ENCODE measurements at regions not wholly inside any gene's neighbourhood (a gene's known extent, or its start where the extent isn't known, plus 50 kb on each side); places are given as distances from the start of the nearest gene placed in this dataset.
A peak's percentile ranks its signal among the peaks of the same experiment; 100 is the strongest.

DNA sequence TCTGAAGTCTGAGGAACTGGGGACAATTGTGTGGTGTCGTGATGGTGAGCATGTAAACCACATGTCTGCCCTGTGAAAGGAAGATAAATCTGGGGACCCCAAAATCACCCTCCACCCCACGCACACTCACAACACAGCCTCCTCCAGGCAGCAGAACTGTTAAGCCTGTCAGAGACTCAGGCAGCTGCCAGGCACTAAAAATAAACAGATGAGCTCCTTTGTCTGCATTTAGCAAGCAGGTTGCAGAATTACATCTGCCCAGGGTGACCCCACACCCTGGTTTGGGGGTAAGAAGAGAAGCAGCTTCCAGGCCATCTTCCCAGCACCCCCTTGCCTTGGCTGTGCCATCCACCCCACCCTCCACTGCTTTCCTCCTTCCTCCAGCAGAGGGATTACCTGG, 119.1 kb upstream of the RUNX3 start:
- H3K36me3 ChIP-seq (replicated peaks in 1 of 2; ENCODE audit: control insufficient read depth in 1 of 2, insufficient read depth in 2 of 2, low read length in 2 of 2): no peaks in the 10 kb centered on the region
- 83% methylated on average over 1 of the region's 2 CpGs for WGBS (ENCODE audit: insufficient coverage)
- TF ChIP-seq, protein P1, sequence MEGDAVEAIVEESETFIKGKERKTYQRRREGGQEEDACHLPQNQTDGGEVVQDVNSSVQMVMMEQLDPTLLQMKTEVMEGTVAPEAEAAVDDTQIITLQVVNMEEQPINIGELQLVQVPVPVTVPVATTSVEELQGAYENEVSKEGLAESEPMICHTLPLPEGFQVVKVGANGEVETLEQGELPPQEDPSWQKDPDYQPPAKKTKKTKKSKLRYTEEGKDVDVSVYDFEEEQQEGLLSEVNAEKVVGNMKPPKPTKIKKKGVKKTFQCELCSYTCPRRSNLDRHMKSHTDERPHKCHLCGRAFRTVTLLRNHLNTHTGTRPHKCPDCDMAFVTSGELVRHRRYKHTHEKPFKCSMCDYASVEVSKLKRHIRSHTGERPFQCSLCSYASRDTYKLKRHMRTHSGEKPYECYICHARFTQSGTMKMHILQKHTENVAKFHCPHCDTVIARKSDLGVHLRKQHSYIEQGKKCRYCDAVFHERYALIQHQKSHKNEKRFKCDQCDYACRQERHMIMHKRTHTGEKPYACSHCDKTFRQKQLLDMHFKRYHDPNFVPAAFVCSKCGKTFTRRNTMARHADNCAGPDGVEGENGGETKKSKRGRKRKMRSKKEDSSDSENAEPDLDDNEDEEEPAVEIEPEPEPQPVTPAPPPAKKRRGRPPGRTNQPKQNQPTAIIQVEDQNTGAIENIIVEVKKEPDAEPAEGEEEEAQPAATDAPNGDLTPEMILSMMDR (IDR thresholded peaks at IDR 0.05): no peak
- H3K36me3 Mint-ChIP-seq: no peaks in the 10 kb centered on the region
- no peaks in the 10 kb centered on the region for H3K9me3 ChIP-seq (replicated peaks in 1 of 2; ENCODE audit: control insufficient read depth in 1 of 2, insufficient read depth in 1 of 2, low read length in 2 of 2)
- H3K4me3 Mint-ChIP-seq: no peak overlapping the region
- H3K4me2 ChIP-seq (replicated peaks; ENCODE audit: extremely low read depth, low read length, poor library complexity, severe bottlenecking): no peak overlapping the region
- no peaks in the 10 kb centered on the region for H3K79me2 ChIP-seq (ENCODE audit: insufficient read depth, low read length)
- H3K4me1 ChIP-seq (ENCODE audit: control insufficient read depth in 1 of 2, insufficient read depth in 2 of 2, low read length in 2 of 2): peaks cover 0 to 4% of the 10 kb centered on the region in 2 donors
- H4K20me1 ChIP-seq (ENCODE audit: insufficient read depth, low read length): no peaks in the 10 kb centered on the region
- H2AFZ ChIP-seq (ENCODE audit: insufficient read depth, low read depth, low read length, poor library complexity, severe bottlenecking): no peak overlapping the region
- intact Hi-C loops (cut with micrococcal nuclease): loop anchor here in 1 of 2 donors (5.0 to 10.0 kb wide), 2 partner anchors 56 to 202 kb away; no protein-coding TSS in a partner anchor
- peaks cover 7 to 9% (median 7%) of the 10 kb centered on the region in 3 donors for H3K27me3 Mint-ChIP-seq (ENCODE audit: low read depth in 3 of 3)
- peaks cover 0 to 3% (median 0%) of the 10 kb centered on the region in 7 donors for H3K9me3 Mint-ChIP-seq
- H3K4me3 ChIP-seq (replicated peaks in 1 of 3; ENCODE audit: low read depth in 2 of 3, low read length in 3 of 3): no peak overlapping the region
- no peaks in the 10 kb centered on the region for H3K27me3 ChIP-seq (ENCODE audit: control insufficient read depth in 2 of 2, insufficient read depth in 2 of 2, low read length in 2 of 2)
- H3K9ac ChIP-seq (ENCODE audit: insufficient read depth, low read length, poor library complexity, severe bottlenecking): no peak overlapping the region
- H3K27ac ChIP-seq (ENCODE audit: low read depth in 1 of 2, low read length in 2 of 2): no peak overlapping the region
- H3K4me1 Mint-ChIP-seq: peaks cover 6% of the 10 kb centered on the region
- DNase-seq: no peak
- H3K27ac Mint-ChIP-seq: peak overlapping the region in 1 of 7 donors; percentile 35

DNA sequence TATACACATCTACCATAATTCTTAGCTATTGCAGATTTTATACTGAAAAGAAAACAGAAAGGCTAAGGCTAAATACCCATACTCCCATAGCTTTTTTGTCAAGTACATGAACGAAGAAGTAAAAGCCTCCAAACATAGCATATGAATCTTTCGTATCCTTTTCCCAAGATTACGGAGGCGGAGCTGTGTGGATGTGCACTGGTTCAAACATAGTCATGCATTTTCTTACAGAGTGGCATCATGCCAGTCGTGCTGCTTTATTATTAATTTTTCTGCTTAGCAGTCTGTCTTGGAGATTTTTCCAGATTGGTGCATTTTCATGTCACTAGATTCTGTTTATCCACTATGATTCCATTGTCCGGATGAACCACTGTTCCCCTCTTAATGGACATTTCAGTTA, 118.7 kb upstream of the RUNX3 start:
- peaks cover 3% of the 10 kb centered on the region for H3K4me1 Mint-ChIP-seq
- WGBS (ENCODE audit: insufficient coverage): 77% methylated on average over 2 of the region's 6 CpGs
- H3K27ac ChIP-seq (ENCODE audit: low read depth in 1 of 2, low read length in 2 of 2): no peak overlapping the region
- TF ChIP-seq, protein P1 (IDR thresholded peaks at IDR 0.05): no peak
- H3K9me3 ChIP-seq (replicated peaks in 1 of 2; ENCODE audit: control insufficient read depth in 1 of 2, insufficient read depth in 1 of 2, low read length in 2 of 2): no peaks in the 10 kb centered on the region
- H3K9me3 Mint-ChIP-seq: peaks cover 0 to 5% (median 2%) of the 10 kb centered on the region in 7 donors
- no peaks in the 10 kb centered on the region for H3K36me3 ChIP-seq (replicated peaks in 1 of 2; ENCODE audit: control insufficient read depth in 1 of 2, insufficient read depth in 2 of 2, low read length in 2 of 2)
- no peak overlapping the region for H3K4me3 Mint-ChIP-seq
- H3K79me2 ChIP-seq (ENCODE audit: insufficient read depth, low read length): no peaks in the 10 kb centered on the region
- H3K36me3 Mint-ChIP-seq: no peaks in the 10 kb centered on the region
- DNase-seq: no peak
- peaks cover 4 to 11% (median 7%) of the 10 kb centered on the region in 3 donors for H3K27me3 Mint-ChIP-seq (ENCODE audit: low read depth in 3 of 3)
- no peak overlapping the region for H3K4me3 ChIP-seq (replicated peaks in 1 of 3; ENCODE audit: low read depth in 2 of 3, low read length in 3 of 3)
- H3K9ac ChIP-seq (ENCODE audit: insufficient read depth, low read length, poor library complexity, severe bottlenecking): no peak overlapping the region
- intact Hi-C loops (cut with micrococcal nuclease): loop anchor here in 1 of 2 donors (5.0 to 10.0 kb wide), 2 partner anchors 56 to 201 kb away; no protein-coding TSS in a partner anchor
- no peak overlapping the region for H2AFZ ChIP-seq (ENCODE audit: insufficient read depth, low read depth, low read length, poor library complexity, severe bottlenecking)
- H3K27me3 ChIP-seq (ENCODE audit: control insufficient read depth in 2 of 2, insufficient read depth in 2 of 2, low read length in 2 of 2): no peaks in the 10 kb centered on the region
- no peak overlapping the region for H3K4me2 ChIP-seq (replicated peaks; ENCODE audit: extremely low read depth, low read length, poor library complexity, severe bottlenecking)
- peaks cover 0 to 1% of the 10 kb centered on the region in 2 donors for H3K4me1 ChIP-seq (ENCODE audit: control insufficient read depth in 1 of 2, insufficient read depth in 2 of 2, low read length in 2 of 2)
- H4K20me1 ChIP-seq (ENCODE audit: insufficient read depth, low read length): no peaks in the 10 kb centered on the region
- H3K27ac Mint-ChIP-seq: no peak overlapping the region
